A673 (cell line): ENCODE measurements at regions not wholly inside any gene's neighbourhood (a gene's known extent, or its start where the extent isn't known, plus 50 kb on each side); places are given as distances from the start of the nearest gene placed in this dataset.

Experiments used
- BruUV-seq: library from RNA; stranded (reverse); fragments of 400-500 nt; replicated peaks from 2 replicates; lab custom pipeline; 2021; lab: Mats Ljungman, UMichigan
- CTCF ChIA-PET: fragments of 300-600 bp; sonication (Branson Sonifier 250); formaldehyde crosslinking; loops from one replicate; lab custom pipeline; 2022; ENCODE audit warnings: antibody characterized with exemption; lab: Charles Lee
- POLR2A ChIA-PET: fragments of 300-600 bp; sonication (Branson Sonifier 250); formaldehyde crosslinking; loops from one replicate; lab custom pipeline; 2022; ENCODE audit warnings: antibody characterized with exemption; ENCODE audit not compliant: low non-redundant PET; lab: Charles Lee
- DNase-seq: peaks from one replicate; pipeline ENCODE4 v3.0.0-alpha.2; 2015; ENCODE audit warnings: low spot score
- H3K27ac ChIP-seq: fragments of 200-600 bp; sonication (generic); 2 replicates; pipeline ENCODE4 v1.5.1; 2016; ENCODE audit warnings: mixed run types, low read depth, mild to moderate bottlenecking, mixed read lengths, antibody characterized with exemption, low read length; ENCODE audit not compliant: poor library complexity, severe bottlenecking
- H3K27me3 ChIP-seq: fragments of 200-600 bp; sonication (generic); replicated peaks from 2 replicates; pipeline ENCODE4 v1.6.1; 2017; ENCODE audit warnings: mixed run types, low read depth, mild to moderate bottlenecking, mixed read lengths, antibody characterized with exemption, low read length; ENCODE audit not compliant: insufficient read depth, poor library complexity
- H3K36me3 ChIP-seq: fragments of 200-600 bp; sonication (generic); 2 replicates; pipeline ENCODE4 v1.6.1; 2016; ENCODE audit warnings: mixed run types, mild to moderate bottlenecking, mixed read lengths, antibody characterized with exemption, low read length; ENCODE audit not compliant: insufficient read depth, poor library complexity, severe bottlenecking
- H3K4me1 ChIP-seq: fragments of 200-600 bp; sonication (generic); 2 replicates; pipeline ENCODE4 v1.6.1; 2017; ENCODE audit warnings: mixed run types, mild to moderate bottlenecking, mixed read lengths, antibody characterized with exemption, low read length; ENCODE audit not compliant: insufficient read depth, poor library complexity, severe bottlenecking
- H3K4me3 ChIP-seq: fragments of 200-600 bp; sonication (generic); 2 replicates; pipeline ENCODE4 v1.5.1; 2016; ENCODE audit warnings: low read depth, mixed run types, mild to moderate bottlenecking, mixed read lengths, low read length; ENCODE audit not compliant: poor library complexity, severe bottlenecking
- H3K9me3 ChIP-seq: fragments of 200-600 bp; sonication (generic); 2 replicates; pipeline ENCODE4 v1.6.1; 2016; ENCODE audit warnings: mixed run types, low read depth, mild to moderate bottlenecking, mixed read lengths, antibody characterized with exemption, low read length; ENCODE audit not compliant: poor library complexity, severe bottlenecking
- CTCF ChIP-seq: fragments of 300-800, 200-600 bp; sonication (generic); conservative IDR thresholded peaks from 2 replicates; pipeline ENCODE4 v1.5.1; 2017; ENCODE audit warnings: low read depth, mild to moderate bottlenecking, antibody characterized with exemption, low read length, moderate library complexity, mixed read lengths
- EZH2 ChIP-seq: fragments of 200-600 bp; sonication (generic); IDR thresholded peaks from 2 replicates; pipeline ENCODE4 v1.6.1; 2017; ENCODE audit warnings: borderline replicate concordance, low read depth, mild to moderate bottlenecking, mixed read lengths, antibody characterized with exemption, low read length; ENCODE audit not compliant: poor library complexity, severe bottlenecking
- intact Hi-C: fragments of 100-400 bp; cut with micrococcal nuclease; formaldehyde crosslinking; loops from one replicate; pipeline ENCODE4 v1.10.0; 2022; ENCODE audit not compliant: unreplicated experiment

GRCh38 chr9:32004431-32005076 lies 379.9 kb upstream of the ACO1 start:
- Histone ChIP-seq H3K27me3 (no peaks in the 10 kb centered on the region), H3K4me1 (no peaks in the 10 kb centered on the region), H3K4me3 (no peak overlapping the region), H3K9me3 (no peaks in the 10 kb centered on the region), H3K36me3 (no peaks in the 10 kb centered on the region), H3K27ac (no peak overlapping the region)
- ChIA-PET POLR2A (no interaction called here), CTCF (no interaction called here)
- intact Hi-C loops = no loop called here
- no peak for DNase-seq
- no TSS peak for BruUV-seq
- TF ChIP-seq CTCF (no peak), EZH2 (no peak)

- H3K27me3 ChIP-seq = no peaks in the 10 kb centered on the region
- H3K4me1 ChIP-seq = no peaks in the 10 kb centered on the region
- H3K27ac ChIP-seq = no peak overlapping the region
- no peak for TF ChIP-seq EZH2
- H3K9me3 ChIP-seq = no peaks in the 10 kb centered on the region
- intact Hi-C loops = no loop called here
- ChIA-PET POLR2A (no interaction called here), CTCF (no interaction called here)
- no TSS peak for BruUV-seq
- no peak for DNase-seq
- no peaks in the 10 kb centered on the region for H3K36me3 ChIP-seq
- H3K4me3 ChIP-seq = no peak overlapping the region
These were observed 374.1 kb upstream of the ACO1 start for GRCh38 chr9:32010322-32010721.

GRCh38 chr9:32011049-32011448 lies 373.4 kb upstream of the ACO1 start:
- H3K4me1 ChIP-seq = no peaks in the 10 kb centered on the region
- BruUV-seq = no TSS peak
- H3K36me3 ChIP-seq = no peaks in the 10 kb centered on the region
- H3K27ac ChIP-seq = no peak overlapping the region
- H3K9me3 ChIP-seq = no peaks in the 10 kb centered on the region
- no peak for DNase-seq
- TF ChIP-seq EZH2 (no peak), CTCF (no peak)
- no peaks in the 10 kb centered on the region for H3K27me3 ChIP-seq
- ChIA-PET POLR2A (no interaction called here), CTCF (no interaction called here)
- intact Hi-C loops = no loop called here
- no peak overlapping the region for H3K4me3 ChIP-seq

- TF ChIP-seq CTCF (no peak), EZH2 (no peak)
- intact Hi-C loops = no loop called here
- Histone ChIP-seq H3K27ac (no peak overlapping the region), H3K36me3 (no peaks in the 10 kb centered on the region), H3K4me3 (no peak overlapping the region), H3K27me3 (no peaks in the 10 kb centered on the region), H3K9me3 (no peaks in the 10 kb centered on the region), H3K4me1 (no peaks in the 10 kb centered on the region)
- POLR2A ChIA-PET = no interaction called here
- CTCF ChIA-PET = no interaction called here
- no TSS peak for BruUV-seq
- no peak for DNase-seq
These were observed 368.6 kb upstream of the ACO1 start for GRCh38 chr9:32015795-32016194.
